ENCODE measurements at regions not wholly inside any gene's neighbourhood (a gene's known extent, or its start where the extent isn't known, plus 50 kb on each side); places are given as distances from the start of the nearest gene placed in this dataset.
A peak's percentile ranks its signal among the peaks of the same experiment; 100 is the strongest.

DNA sequence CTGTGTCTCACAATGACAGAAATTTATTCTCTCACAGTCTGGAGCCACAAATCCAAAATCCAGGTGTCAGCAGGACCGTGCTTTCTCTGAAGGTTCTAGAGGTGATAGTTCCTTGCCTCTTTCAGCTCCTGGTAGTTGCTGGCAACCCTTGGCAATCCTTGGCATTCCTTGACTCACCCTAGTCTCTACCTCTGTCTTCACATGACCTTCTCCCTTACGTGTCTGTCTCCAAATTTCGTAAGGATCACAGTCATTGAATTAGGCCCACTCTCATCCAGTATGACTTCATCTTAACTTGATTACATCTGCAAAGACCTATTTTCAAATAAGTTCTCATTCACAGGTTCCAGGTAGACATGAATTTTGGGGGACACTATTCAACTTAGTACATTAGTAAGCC is 143.1 kb downstream of the CEP57L1 start:
- DNase-seq (ENCODE audit: low read depth), result no peak
- Histone ChIP-seq H3K27me3 (replicated peaks; ENCODE audit: control insufficient read depth, insufficient read depth, low read length) (no peaks in the 10 kb centered on the region), H3K4me3 (ENCODE audit: low read length) (no peak overlapping the region), H3K9ac (ENCODE audit: low read length) (peak overlapping the region; percentile 50), H3K36me3 (ENCODE audit: control insufficient read depth, insufficient read depth, low read length, severe bottlenecking) (no peaks in the 10 kb centered on the region), H3K4me1 (ENCODE audit: control insufficient read depth, insufficient read depth, low read length) (peaks cover 78% of the 10 kb centered on the region), H3K9me3 (ENCODE audit: control insufficient read depth, low read length) (no peaks in the 10 kb centered on the region)

DNA sequence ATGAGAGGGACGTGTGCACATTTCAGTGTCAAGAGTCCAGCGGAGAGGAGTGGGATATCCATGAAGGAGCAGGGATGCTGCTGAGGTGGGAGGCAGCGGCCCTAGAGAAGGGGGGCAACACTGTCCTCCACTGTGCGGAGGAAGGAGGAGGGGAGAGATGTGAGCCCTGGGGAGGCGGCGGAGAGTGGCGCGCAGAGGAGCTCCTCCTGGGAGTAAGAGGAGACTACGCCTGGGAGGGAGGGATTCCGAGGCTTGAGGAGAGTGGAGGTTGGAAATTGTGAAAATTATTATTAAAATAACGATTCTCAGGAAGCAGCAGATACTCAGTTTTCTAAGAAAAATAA is 142.7 kb downstream of the CEP57L1 start:
- H3K9me3 ChIP-seq (ENCODE audit: control insufficient read depth, low read length), result no peaks in the 10 kb centered on the region
- H3K36me3 ChIP-seq (ENCODE audit: control insufficient read depth, insufficient read depth, low read length, severe bottlenecking), result no peaks in the 10 kb centered on the region
- H3K9ac ChIP-seq (ENCODE audit: low read length), result no peak overlapping the region
- no peak for DNase-seq (ENCODE audit: low read depth)
- no peak overlapping the region for H3K4me3 ChIP-seq (ENCODE audit: low read length)
- H3K4me1 ChIP-seq (ENCODE audit: control insufficient read depth, insufficient read depth, low read length), result peaks cover 76% of the 10 kb centered on the region
- H3K27me3 ChIP-seq (replicated peaks; ENCODE audit: control insufficient read depth, insufficient read depth, low read length), result no peaks in the 10 kb centered on the region

DNA sequence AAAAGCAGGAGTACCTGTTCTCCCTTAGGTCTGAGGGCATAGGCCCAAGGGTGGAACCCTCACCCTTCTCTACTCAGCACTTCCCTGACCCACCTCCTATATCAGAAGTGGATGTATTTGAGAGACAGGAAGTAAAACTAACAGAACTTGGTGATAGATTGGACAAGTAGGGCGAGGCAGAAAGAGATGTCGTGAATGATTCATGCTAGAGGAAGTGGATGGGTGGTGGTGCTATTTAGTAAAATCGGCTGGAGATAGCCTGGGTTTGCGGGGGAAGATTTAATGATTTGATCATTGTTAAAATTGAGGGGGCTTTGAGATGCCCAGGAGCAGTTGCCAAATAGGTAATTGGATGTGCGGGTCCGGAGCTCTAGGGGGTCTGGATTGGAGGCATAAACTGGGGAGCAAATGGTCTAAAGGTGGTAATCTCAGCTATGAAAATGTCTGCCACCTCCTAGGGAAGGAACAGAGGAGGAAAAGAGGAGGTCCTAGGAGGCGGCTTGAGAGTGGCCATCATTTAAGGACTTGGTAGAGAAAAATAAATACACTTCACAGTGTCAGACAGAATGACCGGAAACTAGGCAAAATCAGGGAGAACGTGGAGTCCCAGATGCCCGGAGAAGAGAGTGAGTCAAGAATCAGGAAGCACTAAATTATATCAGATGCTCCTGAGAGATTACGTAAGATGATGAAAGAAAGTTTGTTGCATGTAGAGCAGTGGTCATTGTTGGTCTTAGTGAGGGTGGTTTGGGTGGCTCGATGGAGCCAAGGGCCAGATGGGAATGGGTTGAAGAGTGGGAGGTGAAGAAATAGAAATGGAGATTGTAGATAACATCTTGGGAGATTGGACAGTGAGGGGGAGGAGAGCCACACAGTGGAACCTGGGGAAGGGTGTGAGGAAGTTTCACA is 142.0 kb downstream of the CEP57L1 start:
- no peak for DNase-seq (ENCODE audit: low read depth)

DNA sequence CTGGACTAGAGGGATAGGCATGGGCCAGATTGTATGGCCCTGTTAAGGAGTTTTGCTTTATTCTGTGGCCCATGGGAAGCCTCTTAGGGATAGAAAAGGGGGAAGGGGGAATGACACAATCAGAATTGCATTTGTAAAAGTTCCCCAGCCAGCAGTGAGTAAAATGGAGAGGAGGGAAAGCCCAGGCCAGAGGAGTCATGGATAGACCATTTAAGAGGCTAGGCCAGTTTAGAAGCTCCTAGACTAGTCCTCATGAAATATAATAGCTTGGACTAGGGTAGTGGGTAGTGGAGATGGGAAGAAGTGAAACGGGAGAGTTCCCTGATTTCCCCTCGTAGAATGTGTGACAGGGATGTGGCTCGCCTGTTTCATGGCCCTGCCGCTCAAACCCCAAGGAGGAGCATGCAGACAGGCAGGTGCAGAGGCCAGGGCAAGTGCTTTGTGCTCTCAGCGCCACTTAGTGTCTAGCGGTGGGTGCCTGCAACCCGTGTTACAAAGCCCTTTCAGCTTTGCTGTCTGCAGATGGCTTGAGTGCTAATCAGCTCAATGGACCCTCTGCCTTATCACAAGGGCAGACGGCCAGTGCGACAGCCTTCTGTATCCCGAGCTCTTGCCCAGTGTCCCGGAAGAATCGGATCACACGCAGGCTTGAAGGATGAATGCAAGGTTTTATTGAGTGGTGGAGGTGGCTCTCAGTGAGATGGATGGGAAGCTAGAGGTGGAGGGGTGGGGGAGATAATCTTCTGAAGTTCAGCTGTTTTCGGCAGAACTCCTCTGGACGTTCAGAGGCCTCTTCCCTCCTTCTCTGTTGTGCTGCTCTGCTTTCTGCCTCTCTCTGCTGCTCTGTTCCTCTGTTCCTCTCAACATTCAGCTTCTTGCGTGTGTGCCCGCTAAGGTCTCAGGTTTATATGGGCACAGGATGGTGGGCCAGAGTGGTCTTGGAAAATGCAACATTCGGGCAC is 141.1 kb downstream of the CEP57L1 start:
- Histone ChIP-seq H3K4me1 (ENCODE audit: control insufficient read depth, insufficient read depth, low read length) (peaks cover 60% of the 10 kb centered on the region), H3K36me3 (ENCODE audit: control insufficient read depth, insufficient read depth, low read length, severe bottlenecking) (no peaks in the 10 kb centered on the region), H3K27me3 (replicated peaks; ENCODE audit: control insufficient read depth, insufficient read depth, low read length) (no peaks in the 10 kb centered on the region), H3K4me3 (ENCODE audit: low read length) (no peak overlapping the region), H3K9me3 (ENCODE audit: control insufficient read depth, low read length) (no peaks in the 10 kb centered on the region), H3K9ac (ENCODE audit: low read length) (no peak overlapping the region)
- DNase-seq (ENCODE audit: low read depth), result no peak

More for the DNA sequence above, 142.0 kb downstream of the CEP57L1 start:
- Histone ChIP-seq H3K36me3 (ENCODE audit: control insufficient read depth, insufficient read depth, low read length, severe bottlenecking) (no peaks in the 10 kb centered on the region), H3K4me3 (ENCODE audit: low read length) (no peak overlapping the region), H3K9ac (ENCODE audit: low read length) (no peak overlapping the region), H3K9me3 (ENCODE audit: control insufficient read depth, low read length) (no peaks in the 10 kb centered on the region), H3K27me3 (replicated peaks; ENCODE audit: control insufficient read depth, insufficient read depth, low read length) (no peaks in the 10 kb centered on the region), H3K4me1 (ENCODE audit: control insufficient read depth, insufficient read depth, low read length) (peaks cover 69% of the 10 kb centered on the region)

DNA sequence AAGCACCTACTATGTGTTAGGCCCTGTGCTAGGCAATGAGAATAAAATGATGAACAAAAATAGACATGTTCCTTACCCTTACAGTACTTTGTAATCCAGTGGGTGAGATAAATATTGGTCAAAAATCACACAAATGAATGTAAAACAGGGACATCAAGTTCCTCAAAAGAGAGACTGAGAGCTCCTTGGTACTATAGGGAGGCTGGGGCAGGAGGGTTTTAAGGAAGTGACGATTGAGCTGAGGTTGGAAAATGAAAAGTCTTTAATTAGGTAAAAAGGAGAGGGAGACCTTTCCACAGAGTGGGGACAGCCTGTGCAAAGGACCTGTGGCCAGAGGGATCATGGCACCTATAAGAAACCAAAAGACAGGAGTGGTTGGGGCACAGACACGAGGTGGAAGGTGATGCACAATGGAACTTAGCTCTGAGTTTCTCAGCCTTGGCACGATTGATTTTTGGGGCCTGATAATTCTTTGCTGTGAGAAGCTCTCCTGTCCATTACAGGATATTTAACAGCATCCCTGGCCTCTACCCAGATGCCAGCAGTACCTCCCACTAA is 140.3 kb downstream of the CEP57L1 start:
- Histone ChIP-seq H3K4me3 (ENCODE audit: low read length) (no peak overlapping the region), H3K4me1 (ENCODE audit: control insufficient read depth, insufficient read depth, low read length) (peaks cover 52% of the 10 kb centered on the region), H3K9me3 (ENCODE audit: control insufficient read depth, low read length) (no peaks in the 10 kb centered on the region), H3K36me3 (ENCODE audit: control insufficient read depth, insufficient read depth, low read length, severe bottlenecking) (no peaks in the 10 kb centered on the region), H3K27me3 (replicated peaks; ENCODE audit: control insufficient read depth, insufficient read depth, low read length) (no peaks in the 10 kb centered on the region), H3K9ac (ENCODE audit: low read length) (no peak overlapping the region)
- no peak for DNase-seq (ENCODE audit: low read depth)

DNA sequence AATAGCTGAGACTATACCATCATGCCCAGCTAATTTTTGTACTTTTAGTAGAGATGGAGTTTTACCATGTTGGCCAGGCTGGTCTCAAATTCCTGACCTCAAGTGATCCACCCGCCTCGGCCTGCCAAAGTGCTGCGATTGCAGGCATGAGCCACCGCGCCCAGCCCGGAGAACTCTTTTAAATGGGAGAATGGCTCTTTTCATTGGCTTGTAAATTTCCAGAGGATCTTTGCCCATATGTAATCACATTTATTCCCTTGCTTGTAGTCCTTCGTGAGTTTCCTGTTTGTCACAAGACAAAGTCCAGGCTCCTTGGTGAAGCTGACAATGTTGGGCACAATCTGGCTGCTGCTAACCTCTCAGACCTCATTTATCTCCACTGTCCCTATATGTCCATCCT is 135.1 kb downstream of the CEP57L1 start:
- Histone ChIP-seq H3K9ac (ENCODE audit: low read length) (no peak overlapping the region), H3K36me3 (ENCODE audit: control insufficient read depth, insufficient read depth, low read length, severe bottlenecking) (no peaks in the 10 kb centered on the region), H3K27me3 (replicated peaks; ENCODE audit: control insufficient read depth, insufficient read depth, low read length) (no peaks in the 10 kb centered on the region), H3K9me3 (ENCODE audit: control insufficient read depth, low read length) (peaks cover under 1% of the 10 kb centered on the region), H3K4me3 (ENCODE audit: low read length) (no peak overlapping the region), H3K4me1 (ENCODE audit: control insufficient read depth, insufficient read depth, low read length) (peaks cover under 1% of the 10 kb centered on the region)
- DNase-seq (ENCODE audit: low read depth), result no peak

DNA sequence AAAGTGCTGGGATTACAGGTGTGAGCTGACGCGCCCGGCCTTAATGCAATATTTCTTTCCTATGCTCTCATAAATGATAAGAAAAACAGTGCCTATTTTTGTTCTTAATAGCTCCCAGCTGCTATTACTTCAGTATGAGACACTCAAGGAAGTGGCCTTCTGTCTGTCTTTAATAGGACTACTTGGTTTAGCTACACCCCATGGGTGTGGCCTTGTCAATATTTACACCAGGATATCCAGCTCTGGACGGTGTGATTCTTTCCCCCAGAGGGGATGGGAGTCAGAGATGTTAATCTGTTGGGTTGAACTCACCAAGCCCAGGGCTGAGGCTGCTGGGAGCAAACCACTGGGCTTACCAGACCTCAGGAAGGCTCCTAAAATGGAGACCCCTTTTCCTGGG is 134.2 kb downstream of the CEP57L1 start:
- H3K9ac ChIP-seq (ENCODE audit: low read length), result no peak overlapping the region
- H3K27me3 ChIP-seq (replicated peaks; ENCODE audit: control insufficient read depth, insufficient read depth, low read length), result no peaks in the 10 kb centered on the region
- H3K4me1 ChIP-seq (ENCODE audit: control insufficient read depth, insufficient read depth, low read length), result no peaks in the 10 kb centered on the region
- H3K9me3 ChIP-seq (ENCODE audit: control insufficient read depth, low read length), result peaks cover 7% of the 10 kb centered on the region
- no peaks in the 10 kb centered on the region for H3K36me3 ChIP-seq (ENCODE audit: control insufficient read depth, insufficient read depth, low read length, severe bottlenecking)
- no peak overlapping the region for H3K4me3 ChIP-seq (ENCODE audit: low read length)
- DNase-seq (ENCODE audit: low read depth), result no peak

DNA sequence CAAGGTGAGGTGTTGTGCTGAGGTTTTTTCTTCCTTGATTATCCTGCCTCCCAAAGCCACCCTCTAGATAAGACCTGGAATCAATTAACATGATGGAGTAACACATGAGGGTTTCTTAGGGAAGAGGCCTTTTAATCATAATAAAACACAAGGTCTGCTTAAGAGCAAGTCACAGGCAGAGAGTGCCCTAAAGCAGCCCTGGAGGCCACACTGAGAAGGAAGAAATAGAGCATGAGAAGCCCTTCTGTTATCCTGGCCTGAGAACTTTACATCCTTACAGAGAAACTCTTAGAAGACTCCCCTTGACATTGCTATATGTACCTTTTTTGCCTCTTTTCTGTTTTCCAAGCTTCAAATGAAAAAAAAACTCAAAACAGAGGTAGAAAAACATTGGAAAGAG is 132.3 kb downstream of the CEP57L1 start:
- no peaks in the 10 kb centered on the region for H3K4me1 ChIP-seq (ENCODE audit: control insufficient read depth, insufficient read depth, low read length)
- no peak for DNase-seq (ENCODE audit: low read depth)
- H3K27me3 ChIP-seq (replicated peaks; ENCODE audit: control insufficient read depth, insufficient read depth, low read length), result no peaks in the 10 kb centered on the region
- H3K4me3 ChIP-seq (ENCODE audit: low read length), result no peak overlapping the region
- no peak overlapping the region for H3K9ac ChIP-seq (ENCODE audit: low read length)
- peaks cover 7% of the 10 kb centered on the region for H3K9me3 ChIP-seq (ENCODE audit: control insufficient read depth, low read length)
- no peaks in the 10 kb centered on the region for H3K36me3 ChIP-seq (ENCODE audit: control insufficient read depth, insufficient read depth, low read length, severe bottlenecking)

DNA sequence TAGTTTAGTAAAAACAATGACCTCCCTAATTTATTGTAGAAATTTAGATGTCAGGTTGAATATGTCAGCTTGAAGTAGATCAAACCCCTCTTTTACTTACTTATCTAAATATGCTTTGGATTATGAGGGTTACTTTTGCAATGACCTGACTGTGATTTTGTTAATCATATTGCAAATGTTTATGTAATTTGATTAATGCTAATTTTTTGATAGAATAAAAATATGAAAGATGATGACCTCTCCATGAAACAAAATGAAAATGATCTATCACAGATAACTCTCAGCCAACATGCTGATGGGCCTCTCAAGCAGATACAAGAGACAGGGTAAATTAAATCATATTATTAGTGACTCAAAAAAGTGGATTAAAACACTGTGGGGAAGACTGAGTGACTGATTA is 131.0 kb downstream of the CEP57L1 start:
- no peak overlapping the region for H3K9ac ChIP-seq (ENCODE audit: low read length)
- no peak overlapping the region for H3K4me3 ChIP-seq (ENCODE audit: low read length)
- no peaks in the 10 kb centered on the region for H3K36me3 ChIP-seq (ENCODE audit: control insufficient read depth, insufficient read depth, low read length, severe bottlenecking)
- DNase-seq (ENCODE audit: low read depth), result no peak
- no peaks in the 10 kb centered on the region for H3K4me1 ChIP-seq (ENCODE audit: control insufficient read depth, insufficient read depth, low read length)
- H3K9me3 ChIP-seq (ENCODE audit: control insufficient read depth, low read length), result peaks cover 7% of the 10 kb centered on the region
- H3K27me3 ChIP-seq (replicated peaks; ENCODE audit: control insufficient read depth, insufficient read depth, low read length), result no peaks in the 10 kb centered on the region

DNA sequence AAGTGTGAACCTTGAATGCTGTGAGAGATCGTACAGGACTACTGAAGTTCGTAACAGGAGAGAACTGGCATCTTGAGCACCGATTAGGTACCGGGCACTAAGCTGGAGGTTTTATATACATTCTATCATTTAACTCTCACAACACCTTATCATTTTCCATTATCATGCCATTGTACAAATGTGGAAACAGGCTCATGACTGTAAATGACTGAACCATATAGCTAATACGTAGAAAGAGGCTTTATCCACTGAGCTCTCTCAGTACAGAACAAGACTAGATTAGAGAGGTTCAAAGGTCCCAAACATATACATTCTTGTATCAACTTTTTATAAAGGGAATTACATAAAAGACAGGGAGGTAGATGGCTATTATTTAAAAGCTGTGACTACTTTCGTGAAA is 130.6 kb downstream of the CEP57L1 start:
- DNase-seq (ENCODE audit: low read depth), result no peak
- H3K9ac ChIP-seq (ENCODE audit: low read length), result no peak overlapping the region
- no peaks in the 10 kb centered on the region for H3K4me1 ChIP-seq (ENCODE audit: control insufficient read depth, insufficient read depth, low read length)

DNA sequence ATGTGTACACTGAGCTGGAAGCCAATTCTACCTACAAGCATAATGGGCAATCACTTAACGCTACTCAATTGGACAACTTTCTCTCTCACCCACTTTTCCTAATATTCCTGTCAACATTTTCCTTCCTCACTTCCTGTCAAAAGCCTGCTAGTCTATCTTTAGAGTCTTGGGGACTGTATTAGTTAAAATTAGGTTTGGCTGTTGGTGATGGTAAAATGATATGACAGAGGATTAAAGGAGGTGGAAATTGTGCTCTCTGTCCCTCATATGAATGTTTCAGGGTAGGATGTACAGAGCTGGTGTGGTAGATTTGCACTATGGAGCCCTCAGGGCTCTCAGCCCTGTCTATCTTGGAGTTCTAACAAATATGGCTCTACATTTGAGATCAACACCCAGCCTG is 129.7 kb downstream of the CEP57L1 start:
- no peak overlapping the region for H3K9ac ChIP-seq (ENCODE audit: low read length)
- H3K4me3 ChIP-seq (ENCODE audit: low read length), result no peak overlapping the region
- no peaks in the 10 kb centered on the region for H3K27me3 ChIP-seq (replicated peaks; ENCODE audit: control insufficient read depth, insufficient read depth, low read length)
- H3K9me3 ChIP-seq (ENCODE audit: control insufficient read depth, low read length), result peaks cover 7% of the 10 kb centered on the region
- no peaks in the 10 kb centered on the region for H3K36me3 ChIP-seq (ENCODE audit: control insufficient read depth, insufficient read depth, low read length, severe bottlenecking)
- no peaks in the 10 kb centered on the region for H3K4me1 ChIP-seq (ENCODE audit: control insufficient read depth, insufficient read depth, low read length)
- no peak for DNase-seq (ENCODE audit: low read depth)

More for the DNA sequence above, 130.6 kb downstream of the CEP57L1 start:
- Histone ChIP-seq H3K9me3 (ENCODE audit: control insufficient read depth, low read length) (peaks cover 7% of the 10 kb centered on the region), H3K27me3 (replicated peaks; ENCODE audit: control insufficient read depth, insufficient read depth, low read length) (no peaks in the 10 kb centered on the region), H3K36me3 (ENCODE audit: control insufficient read depth, insufficient read depth, low read length, severe bottlenecking) (no peaks in the 10 kb centered on the region), H3K4me3 (ENCODE audit: low read length) (no peak overlapping the region)

All from adipocyte (in vitro differentiated cells).